Ectodermal cell (in vitro differentiated cells): ENCODE measurements at regions not wholly inside any gene's neighbourhood (a gene's known extent, or its start where the extent isn't known, plus 50 kb on each side); places are given as distances from the start of the nearest gene placed in this dataset.

Experiments
- H3K27ac ChIP-seq: 2 replicates; pipeline ENCODE4 v1.7.0; 2013; ENCODE audit warnings: mild to moderate bottlenecking, low read depth, low read length; ENCODE audit not compliant: insufficient read depth, poor library complexity, severe bottlenecking
- H3K27me3 ChIP-seq: 2 replicates; pipeline ENCODE4 v1.7.0; 2013; ENCODE audit warnings: mild to moderate bottlenecking, low read length; ENCODE audit not compliant: insufficient read depth, control insufficient read depth, poor library complexity, severe bottlenecking
- H3K36me3 ChIP-seq: one replicate; pipeline ENCODE4 v1.7.0; 2013; ENCODE audit warnings: low read length; ENCODE audit not compliant: control insufficient read depth, insufficient read depth
- H3K4me1 ChIP-seq: one replicate; pipeline ENCODE4 v1.7.0; 2013; ENCODE audit warnings: low read length; ENCODE audit not compliant: control insufficient read depth, insufficient read depth
- H3K4me3 ChIP-seq: 2 replicates; pipeline ENCODE4 v1.7.0; 2013; ENCODE audit warnings: low read depth, low read length, control low read depth; ENCODE audit not compliant: insufficient read depth
- H3K9me3 ChIP-seq: 2 replicates; pipeline ENCODE4 v1.7.0; 2013; ENCODE audit warnings: mild to moderate bottlenecking, low read length, moderate library complexity; ENCODE audit not compliant: control insufficient read depth
- WGBS, 2 experiments: methylation state at CpG; one replicate each; pipeline ENCODE4 v1.1.7; 2013; ENCODE audit warnings: missing lambda C conversion rate in 2 of 2; 5-methylcytosine and 5-hydroxymethylcytosine counted together

DNA sequence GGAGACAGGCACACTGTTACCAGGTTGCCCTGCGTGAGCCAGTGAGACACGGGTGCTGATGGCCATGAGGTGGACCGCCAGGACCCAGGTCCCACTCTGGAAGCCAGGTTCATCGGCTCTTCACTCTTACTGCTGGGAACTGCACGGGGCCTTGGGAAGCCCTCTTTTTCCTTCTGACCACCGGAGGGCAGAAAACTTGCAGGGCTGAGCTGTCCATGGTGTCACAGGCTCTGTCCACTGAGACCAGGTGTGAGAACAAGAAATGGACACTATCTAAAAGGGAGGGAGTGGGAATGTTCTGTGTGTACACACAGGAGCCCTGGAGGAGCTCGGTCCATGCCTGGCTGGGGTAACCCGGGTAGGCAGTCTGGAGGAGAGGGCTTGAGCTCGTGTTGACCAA, 93.4 kb downstream of the UQCRFS1 start:
- Histone ChIP-seq H3K27ac (no peak overlapping the region), H3K36me3 (no peaks in the 10 kb centered on the region), H3K9me3 (no peaks in the 10 kb centered on the region), H3K27me3 (no peaks in the 10 kb centered on the region), H3K4me1 (peaks cover 5% of the 10 kb centered on the region), H3K4me3 (no peak overlapping the region)
- WGBS, 2 experiments, result 71 to 74% methylated on average over 9 of the region's 9 CpGs

DNA sequence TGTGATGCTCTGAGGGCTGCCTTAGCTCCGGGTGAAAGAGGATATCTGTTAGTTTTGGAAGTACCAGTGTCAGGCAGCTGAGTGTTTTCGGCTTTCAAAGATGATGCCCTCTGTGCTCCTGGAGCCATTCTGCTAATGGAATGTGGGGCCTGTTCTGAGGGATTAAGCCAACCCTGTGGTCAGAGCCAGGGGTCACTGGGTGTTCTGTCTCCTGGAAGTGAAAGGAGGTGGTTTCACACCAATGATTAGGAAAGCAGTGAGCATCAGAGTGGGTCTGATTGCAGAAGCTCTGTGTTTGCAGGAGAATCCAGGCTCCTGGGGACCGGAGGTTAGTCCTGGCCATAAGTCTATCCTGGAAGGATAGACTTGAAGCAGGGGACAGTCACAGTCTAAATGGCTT, 94.6 kb downstream of the UQCRFS1 start:
- 60 to 63% methylated on average over 3 of the region's 3 CpGs for WGBS, 2 experiments
- H3K27ac ChIP-seq, result no peak overlapping the region

DNA sequence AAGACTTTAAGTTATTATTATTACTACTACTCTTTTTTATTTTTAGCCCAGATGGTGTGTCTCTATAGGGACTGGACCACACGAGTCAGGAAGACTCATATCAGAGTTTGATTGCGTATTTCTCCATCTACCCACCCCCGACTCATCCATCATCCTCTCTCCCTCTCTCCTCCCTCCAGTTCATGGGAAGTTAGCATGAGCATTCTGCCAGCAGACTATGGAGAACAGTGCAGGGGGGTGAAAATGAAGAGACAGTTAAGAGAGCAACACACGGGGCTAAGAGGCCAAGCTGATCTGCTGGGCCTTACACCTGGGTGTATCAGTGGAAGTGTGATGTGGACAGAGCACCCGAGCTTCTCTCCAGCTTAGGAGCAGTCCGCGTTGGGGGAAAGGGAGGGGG, 95.0 kb downstream of the UQCRFS1 start:
- Histone ChIP-seq H3K9me3 (no peaks in the 10 kb centered on the region), H3K27me3 (no peaks in the 10 kb centered on the region), H3K4me1 (peaks cover 5% of the 10 kb centered on the region), H3K27ac (no peak overlapping the region), H3K36me3 (no peaks in the 10 kb centered on the region), H3K4me3 (no peak overlapping the region)
- 79 to 82% methylated on average over 7 of the region's 7 CpGs for WGBS, 2 experiments

More for the DNA sequence above, 94.6 kb downstream of the UQCRFS1 start:
- Histone ChIP-seq H3K27me3 (no peaks in the 10 kb centered on the region), H3K36me3 (no peaks in the 10 kb centered on the region), H3K9me3 (no peaks in the 10 kb centered on the region), H3K4me3 (no peak overlapping the region), H3K4me1 (peaks cover 5% of the 10 kb centered on the region)

DNA sequence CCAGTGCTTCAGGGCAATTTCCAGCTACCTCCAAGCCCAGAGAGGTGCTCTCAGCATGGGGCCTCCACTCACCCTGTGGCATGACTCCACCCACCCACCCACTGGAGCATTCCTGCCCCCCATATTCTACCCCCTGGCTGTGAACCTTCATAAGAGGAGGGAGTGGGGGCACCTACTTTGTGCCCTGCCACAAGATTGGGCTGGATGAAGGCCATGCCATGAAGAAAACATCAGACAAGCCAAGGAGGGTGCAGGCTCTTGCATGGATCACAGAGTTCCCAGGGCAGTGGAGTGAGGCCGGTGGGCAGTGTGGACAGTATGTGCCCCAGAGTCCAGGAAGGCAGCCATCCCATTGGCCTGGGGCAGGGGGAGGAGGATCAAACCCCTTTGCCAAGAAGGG, 97.8 kb downstream of the UQCRFS1 start:
- 97 to 98% methylated on average over 1 of the region's 1 CpG for WGBS, 2 experiments
- Histone ChIP-seq H3K27ac (no peak overlapping the region), H3K27me3 (no peaks in the 10 kb centered on the region), H3K4me1 (peaks cover 5% of the 10 kb centered on the region), H3K9me3 (no peaks in the 10 kb centered on the region), H3K36me3 (no peaks in the 10 kb centered on the region), H3K4me3 (no peak overlapping the region)

DNA sequence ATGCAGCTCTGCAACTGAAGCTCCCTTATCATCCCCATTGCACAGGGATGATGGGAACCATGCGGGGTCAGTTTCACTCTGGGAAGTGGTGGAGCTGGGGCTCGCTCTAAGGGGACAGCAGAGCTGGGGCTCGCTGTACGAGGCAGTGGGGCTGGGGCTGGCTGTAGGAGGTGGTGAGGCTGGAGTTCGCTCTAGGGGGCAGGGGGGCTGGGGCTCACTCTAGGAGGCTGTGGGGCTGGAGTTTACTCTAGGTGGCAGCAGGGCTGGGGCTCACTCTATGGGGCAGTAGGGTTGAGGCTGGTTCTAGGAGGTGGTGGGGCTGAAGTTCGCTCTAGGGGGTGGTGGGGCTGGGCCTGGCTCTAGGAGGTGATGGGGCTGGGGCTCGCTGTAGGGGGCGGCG, 99.1 kb downstream of the UQCRFS1 start:
- H3K27me3 ChIP-seq, result no peaks in the 10 kb centered on the region
- H3K4me3 ChIP-seq, result no peak overlapping the region
- peaks cover 5% of the 10 kb centered on the region for H3K4me1 ChIP-seq
- H3K9me3 ChIP-seq, result no peaks in the 10 kb centered on the region
- 93 to 94% methylated on average over 9 of the region's 9 CpGs for WGBS, 2 experiments
- no peaks in the 10 kb centered on the region for H3K36me3 ChIP-seq
- H3K27ac ChIP-seq, result no peak overlapping the region

DNA sequence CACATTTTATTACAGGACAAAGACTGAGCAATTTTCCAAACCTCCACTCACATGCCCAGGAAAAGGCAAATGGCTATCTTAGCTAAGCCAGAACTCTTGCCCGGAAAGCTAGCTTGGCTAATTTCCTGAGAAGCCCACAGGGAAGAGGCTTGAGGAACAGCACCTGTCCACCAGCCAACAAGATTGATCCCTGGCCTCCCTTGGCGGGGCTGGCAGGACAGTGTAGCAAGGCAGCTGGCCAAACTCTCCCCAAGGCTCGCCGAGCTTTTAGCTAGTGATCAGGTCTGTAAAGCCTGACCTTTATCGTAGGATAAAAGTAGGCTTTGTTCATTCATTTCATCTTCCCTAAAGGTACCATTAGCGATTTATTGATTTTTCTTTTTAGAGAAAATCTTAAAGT, 101.4 kb downstream of the UQCRFS1 start:
- WGBS, 2 experiments, result 88 to 95% methylated on average over 5 to 6 of the region's 6 CpGs
- Histone ChIP-seq H3K4me1 (peaks cover 2% of the 10 kb centered on the region), H3K27ac (no peak overlapping the region), H3K36me3 (no peaks in the 10 kb centered on the region), H3K9me3 (no peaks in the 10 kb centered on the region), H3K4me3 (no peak overlapping the region), H3K27me3 (no peaks in the 10 kb centered on the region)

DNA sequence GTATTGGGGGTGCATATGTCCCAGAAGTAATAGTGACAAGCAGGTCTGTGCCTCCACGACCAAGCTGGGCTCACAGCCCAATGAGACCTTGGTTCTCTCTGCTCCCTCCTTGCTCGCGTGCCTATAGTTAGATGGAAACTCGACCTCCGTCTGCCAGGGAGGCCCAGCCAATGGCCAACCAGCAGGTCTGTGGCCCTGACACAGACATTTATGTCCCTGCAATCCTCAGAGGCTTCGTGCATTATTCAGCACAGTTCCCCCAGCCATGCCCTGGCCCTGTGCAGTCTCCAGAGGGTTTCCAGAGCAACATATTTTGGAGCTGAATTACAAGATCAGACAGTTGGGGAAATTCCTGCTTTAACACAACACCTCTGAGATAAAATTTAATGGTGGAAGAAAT, 105.1 kb downstream of the UQCRFS1 start:
- H3K36me3 ChIP-seq, result no peaks in the 10 kb centered on the region
- WGBS, 2 experiments, result 89 to 91% methylated on average over 6 of the region's 6 CpGs

DNA sequence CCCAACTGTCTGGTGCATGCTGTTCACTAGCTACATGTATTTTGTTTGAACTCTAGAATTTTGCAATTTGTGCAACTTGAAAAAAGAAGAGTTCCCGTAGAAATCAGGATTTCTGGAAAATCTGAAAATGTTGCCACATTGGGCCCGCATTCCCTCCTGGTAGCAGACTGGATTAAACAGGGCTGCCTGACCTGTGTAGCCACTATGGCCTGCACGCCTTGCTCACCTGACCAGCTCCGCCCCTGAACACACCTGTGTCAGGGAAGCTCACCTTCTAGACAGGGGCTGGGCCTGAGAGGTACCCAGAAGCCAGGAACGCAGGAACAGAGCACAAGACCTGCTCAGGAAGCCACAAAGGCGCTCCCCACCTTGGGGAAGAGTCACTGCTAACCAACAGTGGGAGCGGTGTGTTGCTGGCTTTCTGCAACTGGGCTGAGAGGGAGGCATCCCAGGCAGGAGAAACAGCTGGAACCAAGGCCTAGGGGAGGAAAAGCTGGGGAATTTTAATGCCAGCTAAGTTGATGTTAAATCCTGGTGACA, 106.5 kb downstream of the UQCRFS1 start:
- 94 to 96% methylated on average over 7 of the region's 7 CpGs for WGBS, 2 experiments

More for the DNA sequence above, 105.1 kb downstream of the UQCRFS1 start:
- H3K4me1 ChIP-seq, result peaks cover 14% of the 10 kb centered on the region
- H3K27ac ChIP-seq, result no peak overlapping the region
- H3K4me3 ChIP-seq, result no peak overlapping the region
- H3K9me3 ChIP-seq, result no peaks in the 10 kb centered on the region
- H3K27me3 ChIP-seq, result no peaks in the 10 kb centered on the region

DNA sequence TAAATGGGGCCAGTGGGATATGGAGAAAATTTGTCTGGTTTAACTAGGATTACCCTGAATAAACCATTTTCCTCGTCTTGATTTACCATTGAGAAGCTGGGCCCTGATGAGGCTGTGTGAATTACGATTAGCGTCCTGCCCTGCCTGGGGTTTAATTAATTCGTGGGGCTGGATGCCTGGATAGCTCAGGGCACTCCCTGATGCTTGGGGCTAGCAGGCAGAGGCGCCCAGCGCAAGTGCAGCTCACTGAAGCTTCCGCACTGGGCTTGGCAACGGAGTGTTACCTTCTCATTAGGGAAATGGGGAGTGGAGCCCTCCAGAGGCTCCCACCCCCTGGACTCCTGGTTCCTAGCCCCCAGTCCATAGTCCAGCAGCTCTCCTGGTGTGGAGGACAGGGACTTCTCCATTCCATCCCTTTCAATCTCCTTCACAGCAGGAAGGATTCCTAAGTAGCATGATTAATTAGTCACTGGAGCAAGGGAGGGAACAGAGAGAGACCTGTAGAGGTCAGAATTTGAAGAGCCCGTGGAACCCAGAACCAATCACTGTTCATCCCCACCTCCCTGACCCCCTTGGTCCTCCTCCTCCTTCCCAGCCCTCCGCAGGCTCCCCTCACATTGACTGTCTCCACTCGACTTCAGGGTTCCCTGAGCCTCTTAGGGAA, 107.2 kb downstream of the UQCRFS1 start:
- Histone ChIP-seq H3K9me3 (no peaks in the 10 kb centered on the region), H3K4me3 (no peak overlapping the region), H3K27me3 (no peaks in the 10 kb centered on the region), H3K36me3 (no peaks in the 10 kb centered on the region), H3K4me1 (peaks cover 14% of the 10 kb centered on the region), H3K27ac (peak overlapping the region; percentile 12)
- 67 to 69% methylated on average over 11 of the region's 11 CpGs for WGBS, 2 experiments

More for the DNA sequence above, 106.5 kb downstream of the UQCRFS1 start:
- H3K27me3 ChIP-seq, result no peaks in the 10 kb centered on the region
- no peak overlapping the region for H3K4me3 ChIP-seq
- peaks cover 14% of the 10 kb centered on the region for H3K4me1 ChIP-seq
- H3K36me3 ChIP-seq, result no peaks in the 10 kb centered on the region
- H3K9me3 ChIP-seq, result no peaks in the 10 kb centered on the region
- no peak overlapping the region for H3K27ac ChIP-seq

DNA sequence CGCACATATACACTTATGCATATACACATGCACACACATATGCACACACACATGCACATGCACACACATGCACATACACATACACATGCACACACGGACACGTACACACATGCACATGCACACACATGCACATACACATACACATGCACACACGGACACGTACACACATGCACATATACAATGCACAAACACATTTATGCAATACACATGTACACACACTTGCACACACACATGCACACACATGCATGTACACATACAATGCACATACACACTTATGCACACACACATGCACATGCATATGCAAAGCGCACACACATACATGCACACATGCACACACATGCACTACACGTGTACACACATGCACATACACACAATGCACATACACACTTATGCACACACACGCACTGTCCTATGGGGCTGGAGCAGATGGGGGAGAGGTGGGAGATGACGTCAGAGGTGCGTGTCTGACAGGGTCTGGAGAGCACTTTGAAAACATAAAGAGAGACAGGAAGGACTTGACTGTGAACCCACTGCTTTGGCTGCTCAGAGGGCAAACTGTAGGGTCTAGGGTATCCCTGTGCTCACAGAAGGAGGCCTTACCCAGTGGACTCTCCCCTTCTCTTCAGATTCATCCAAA, 108.2 kb downstream of the UQCRFS1 start:
- Histone ChIP-seq H3K4me1 (peaks cover 14% of the 10 kb centered on the region), H3K27ac (no peak overlapping the region), H3K36me3 (no peaks in the 10 kb centered on the region), H3K9me3 (no peaks in the 10 kb centered on the region), H3K27me3 (no peaks in the 10 kb centered on the region), H3K4me3 (no peak overlapping the region)
- WGBS, 2 experiments, result 92 to 94% methylated on average over 10 of the region's 10 CpGs
